Endothelial cell of umbilical vein (primary cell): ENCODE measurements at regions not wholly inside any gene's neighbourhood (a gene's known extent, or its start where the extent isn't known, plus 50 kb on each side); places are given as distances from the start of the nearest gene placed in this dataset.

Experiments
- BruUV-seq: library from RNA; stranded (reverse); fragments of 400-500 nt; replicated peaks from 2 replicates; lab custom pipeline; 2021; lab: Mats Ljungman, UMichigan
- CTCF ChIA-PET: fragments of 300-600, 350-600 bp; sonication (Branson Sonifier 250); formaldehyde crosslinking; loops from one replicate; lab custom pipeline; 2021; ENCODE audit warnings: antibody characterized with exemption, inconsistent platforms; lab: Charles Lee
- POLR2A ChIA-PET: fragments of 300-600, 350-600 bp; sonication (Branson Sonifier 250); formaldehyde crosslinking; loops from one replicate; lab custom pipeline; 2021; ENCODE audit warnings: antibody characterized with exemption, inconsistent platforms; lab: Charles Lee
- DNase-seq: peaks from one replicate; pipeline ENCODE4 v3.0.0-alpha.2; 2011; ENCODE audit warnings: low read depth, low spot score
- FAIRE-seq: peaks from 2 replicates; lab custom pipeline; 2011; peaks lifted over from hg19 to GRCh38; lab: Jason Lieb, UNC
- H2AFZ ChIP-seq: 2 replicates; pipeline ENCODE4 v1.6.0; 2012; ENCODE audit warnings: low read depth, low read length, control low read depth, inconsistent platforms
- H3K27ac ChIP-seq: 2 replicates; pipeline ENCODE4 v1.5.1; 2011; ENCODE audit warnings: low read depth, mild to moderate bottlenecking, control low read depth, low read length, moderate library complexity; ENCODE audit not compliant: insufficient read depth
- H3K27me3 ChIP-seq, 2 experiments: 2 replicates each; pipeline versions ENCODE4 v1.6.0 to v1.6.1; 2011; ENCODE audit warnings: low read length in 2 of 2, mixed read lengths in 1 of 2; ENCODE audit not compliant: control insufficient read depth in 2 of 2, insufficient read depth in 2 of 2
- H3K36me3 ChIP-seq, 2 experiments: 2 replicates in 1 of 2; 3 replicates in 1 of 2; pipeline ENCODE4 v1.5.1; 2011; ENCODE audit warnings: low read length in 2 of 2, mild to moderate bottlenecking in 1 of 2, moderate library complexity in 1 of 2; ENCODE audit not compliant: control insufficient read depth in 2 of 2, insufficient read depth in 2 of 2; ENCODE audit errors: extremely low read depth in 1 of 2
- H3K4me1 ChIP-seq: 3 replicates; pipeline ENCODE4 v1.5.1; 2011; ENCODE audit warnings: mild to moderate bottlenecking, low read length; ENCODE audit not compliant: control insufficient read depth, insufficient read depth; ENCODE audit errors: extremely low read depth
- H3K4me2 ChIP-seq: 2 replicates; pipeline ENCODE4 v1.6.1; 2011; ENCODE audit warnings: low read length, control low read depth, mixed read lengths; ENCODE audit not compliant: insufficient read depth
- H3K4me3 ChIP-seq, 3 experiments: fragments of 200-600 bp in 1 of 3; sonication (generic), shearing (Covaris generic) in 1 of 3; replicated peaks in 1 of 3; 2 replicates each; pipeline ENCODE4 v1.5.1; 2011 to 2016; ENCODE audit warnings: control low read depth in 3 of 3, low read length in 3 of 3, mild to moderate bottlenecking in 2 of 3, inconsistent platforms in 1 of 3, low read depth in 1 of 3, moderate library complexity in 1 of 3; ENCODE audit not compliant: insufficient read depth in 1 of 3
- H3K79me2 ChIP-seq: 2 replicates; pipeline ENCODE4 v1.6.0; 2012; ENCODE audit warnings: low read length, inconsistent platforms; ENCODE audit not compliant: control insufficient read depth, insufficient read depth
- H3K9ac ChIP-seq: replicated peaks from 2 replicates; pipeline ENCODE3; 2011; ENCODE audit warnings: low read length, control low read depth; ENCODE audit not compliant: insufficient read depth; ENCODE audit errors: extremely low read depth
- H3K9me1 ChIP-seq: replicated peaks from 3 replicates; pipeline ENCODE4 v1.6.0; 2011; ENCODE audit warnings: mild to moderate bottlenecking, low read length; ENCODE audit not compliant: control insufficient read depth, insufficient read depth; ENCODE audit errors: extremely low read depth
- H3K9me3 ChIP-seq: replicated peaks from 2 replicates; pipeline ENCODE4 v1.5.1; 2012; ENCODE audit warnings: low read length, inconsistent platforms; ENCODE audit not compliant: control insufficient read depth, insufficient read depth
- H4K20me1 ChIP-seq: replicated peaks from 2 replicates; pipeline ENCODE3; 2011; ENCODE audit warnings: mild to moderate bottlenecking, low read length; ENCODE audit not compliant: control insufficient read depth, insufficient read depth; ENCODE audit errors: extremely low read depth
- CTCF ChIP-seq, 2 donors: IDR thresholded peaks; 1 replicate in 1 of 2; 2 replicates in 1 of 2; pipeline ENCODE4 v1.5.1; 2011; ENCODE audit warnings: low read length in 2 of 2, mild to moderate bottlenecking in 2 of 2, moderate library complexity in 2 of 2, control low read depth in 1 of 2, inconsistent platforms in 1 of 2, low read depth in 1 of 2; ENCODE audit not compliant: insufficient read depth in 1 of 2; ENCODE audit errors: extremely low read depth in 1 of 2
- EZH2 ChIP-seq: IDR thresholded peaks from 2 replicates; pipeline ENCODE4 v1.6.1; 2012; ENCODE audit warnings: borderline replicate concordance, low read depth, mild to moderate bottlenecking, moderate library complexity, low read length, inconsistent platforms; ENCODE audit not compliant: severe bottlenecking
- FOS ChIP-seq: IDR thresholded peaks from 2 replicates; pipeline ENCODE4 v1.6.1; 2011; ENCODE audit warnings: mild to moderate bottlenecking, low read length, moderate library complexity, borderline replicate concordance; ENCODE audit not compliant: insufficient read depth
- GATA2 ChIP-seq: IDR thresholded peaks from 2 replicates; pipeline ENCODE4 v1.7.0; 2011; ENCODE audit warnings: low read depth, mild to moderate bottlenecking, moderate library complexity, mixed read lengths, low read length; ENCODE audit not compliant: insufficient read length, insufficient read depth
- JUN ChIP-seq: IDR thresholded peaks from 2 replicates; pipeline ENCODE4 v1.6.1; 2011; ENCODE audit warnings: borderline replicate concordance, low read depth; ENCODE audit not compliant: insufficient read length, insufficient read depth
- MAX ChIP-seq: IDR thresholded peaks from 2 replicates; pipeline ENCODE4 v1.6.1; 2011; ENCODE audit not compliant: insufficient read depth, insufficient read length
- MYC ChIP-seq: IDR thresholded peaks from one replicate; pipeline ENCODE4 v1.6.1; 2011; ENCODE audit warnings: mild to moderate bottlenecking, low read depth, low read length
- POLR2A ChIP-seq: IDR thresholded peaks from 2 replicates; pipeline ENCODE4 v1.6.1; 2012; ENCODE audit warnings: low read depth, mild to moderate bottlenecking, control low read depth, low read length
- POLR2AphosphoS5 ChIP-seq: IDR thresholded peaks from 2 replicates; pipeline ENCODE4 v1.6.1; 2012; ENCODE audit warnings: low read depth, mild to moderate bottlenecking, control low read depth, low read length, moderate library complexity; ENCODE audit not compliant: insufficient read depth
- dilution Hi-C: fragments of 300-500 bp; cut with MboI; formaldehyde crosslinking; loops from one replicate; pipeline ENCODE4 v1.15.0; 2019; ENCODE audit warnings: low sequenced_read_pairs; ENCODE audit not compliant: extremely low pct_ligation_motif_present
- intact Hi-C: fragments of 100-400 bp; cut with micrococcal nuclease; formaldehyde crosslinking; loops from one replicate; pipeline ENCODE4 v1.10.0; 2022

- dilution Hi-C loops, result no loop called here
- no peak overlapping the region for H3K9ac ChIP-seq
- DNase-seq (no peak), FAIRE-seq (no peak)
- H2AFZ ChIP-seq, result no peak overlapping the region
- no peaks in the 10 kb centered on the region for H3K27me3 ChIP-seq
- H3K4me2 ChIP-seq, result no peak overlapping the region
- no peak overlapping the region for H3K4me3 ChIP-seq
- H3K9me1 ChIP-seq, result no peaks in the 10 kb centered on the region
- POLR2A ChIA-PET, result no interaction called here
- H3K36me3 ChIP-seq, result no peaks in the 10 kb centered on the region
- no peaks in the 10 kb centered on the region for H4K20me1 ChIP-seq
- H3K4me1 ChIP-seq, result no peaks in the 10 kb centered on the region
- no peaks in the 10 kb centered on the region for H3K79me2 ChIP-seq
- H3K9me3 ChIP-seq, result peaks cover 6% of the 10 kb centered on the region
- BruUV-seq, result no TSS peak
- TF ChIP-seq EZH2 (no peak), JUN (no peak), MAX (no peak), CTCF (IDR thresholded peaks at IDR 0.05; ENCODE audit: extremely low read depth in 1 of 2, insufficient read depth in 1 of 2, low read depth in 1 of 2, low read length in 2 of 2) (no peak), POLR2A (no peak), POLR2AphosphoS5 (no peak), GATA2 (no peak), FOS (no peak), MYC (no peak)
- CTCF ChIA-PET, result no interaction called here
- H3K27ac ChIP-seq, result no peak overlapping the region
- intact Hi-C loops, result no loop called here
Observed at GRCh38 chr2:6421888-6422287, 443.8 kb downstream of the CMPK2 start.
